Stimulated activated naive CD8-positive, alpha-beta T cell treated with anti-CD3 and anti-CD28 coated beads, Interleukin-15, Interleukin-2, amounts not matched to agents 100 U/mL and 50 U/mL, for 24 hours (primary cell): ENCODE measurements at regions not wholly inside any gene's neighbourhood (a gene's known extent, or its start where the extent isn't known, plus 50 kb on each side); places are given as distances from the start of the nearest gene placed in this dataset.

ENCODE experiments used
- ATAC-seq: fragments of 150-1000 bp; cut with Tn5 transposase; one replicate; pipeline ENCODE4 v1.10.0; 2021
- DNase-seq: peaks from one replicate; pipeline ENCODE4 v3.0.0; 2021

GRCh38 chr10:43955002-43955596, 306.4 kb upstream of the ZNF32 start:
- ATAC-seq = no peak
- DNase-seq = no peak

GRCh38 chr10:43953672-43954071, 305.0 kb upstream of the ZNF32 start:
- no peak for DNase-seq
- no peak for ATAC-seq

DNA sequence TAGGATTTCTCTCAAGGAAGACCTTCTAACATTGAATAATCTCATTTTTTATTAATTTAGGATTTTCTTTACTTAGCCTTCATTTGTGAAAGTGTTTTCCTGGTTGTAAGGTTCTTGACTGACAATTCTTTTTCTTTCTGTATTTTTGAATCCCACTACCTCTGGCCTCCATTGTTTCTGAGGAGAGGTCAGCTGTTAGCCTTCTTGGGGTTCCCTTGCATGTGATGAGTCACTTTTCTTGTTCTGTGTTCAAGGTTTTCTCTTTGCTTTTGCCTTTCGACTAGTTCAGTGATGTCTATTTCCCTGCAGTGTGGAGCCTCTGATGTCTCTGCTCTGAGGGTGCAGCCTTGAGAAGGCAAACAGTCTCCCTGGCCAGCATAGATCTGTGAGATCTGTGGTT, 304.1 kb upstream of the ZNF32 start:
- DNase-seq = no peak
- ATAC-seq = no peak

GRCh38 chr10:43949351-43949750, 300.7 kb upstream of the ZNF32 start:
- DNase-seq = no peak
- no peak for ATAC-seq

DNA sequence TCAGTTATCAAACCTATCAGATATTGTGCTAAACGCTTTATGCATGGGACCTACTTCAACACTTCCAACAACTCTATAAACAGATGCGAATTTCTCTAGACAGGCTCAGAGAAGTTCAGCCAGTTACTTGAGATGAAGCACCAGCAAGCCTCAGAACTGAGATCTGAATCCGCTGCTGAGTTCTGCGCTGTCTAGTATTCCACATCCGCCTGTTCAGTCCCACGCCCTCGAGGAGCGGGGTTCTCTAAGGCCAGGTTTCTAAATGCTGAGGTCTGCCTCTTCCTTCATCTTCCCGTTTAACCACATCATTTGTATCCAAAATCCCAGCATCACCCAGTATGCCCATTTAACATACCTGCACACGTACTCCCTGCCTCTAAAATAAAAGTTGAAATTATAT, 297.8 kb upstream of the ZNF32 start:
- ATAC-seq (no peak), DNase-seq (no peak)

DNA sequence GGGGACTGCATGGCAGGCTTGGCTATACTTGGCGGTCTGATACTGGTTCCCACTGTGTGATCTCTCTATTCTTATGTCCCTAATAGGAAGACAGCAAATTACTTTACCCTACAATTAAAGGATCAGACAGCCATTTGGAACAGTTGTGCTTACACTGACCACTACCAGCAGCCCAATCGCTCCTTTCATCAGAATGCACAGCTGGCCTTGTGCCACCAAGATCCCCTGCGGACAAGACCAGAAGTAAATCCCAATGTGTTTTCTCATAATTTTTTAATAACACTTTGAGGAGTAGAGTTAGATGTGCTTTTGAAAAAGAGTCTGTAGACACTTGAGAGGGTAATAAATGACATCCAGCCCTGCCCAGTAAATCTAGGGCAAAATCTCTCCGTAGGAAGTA, 297.2 kb upstream of the ZNF32 start:
- DNase-seq = no peak
- ATAC-seq = no peak

DNA sequence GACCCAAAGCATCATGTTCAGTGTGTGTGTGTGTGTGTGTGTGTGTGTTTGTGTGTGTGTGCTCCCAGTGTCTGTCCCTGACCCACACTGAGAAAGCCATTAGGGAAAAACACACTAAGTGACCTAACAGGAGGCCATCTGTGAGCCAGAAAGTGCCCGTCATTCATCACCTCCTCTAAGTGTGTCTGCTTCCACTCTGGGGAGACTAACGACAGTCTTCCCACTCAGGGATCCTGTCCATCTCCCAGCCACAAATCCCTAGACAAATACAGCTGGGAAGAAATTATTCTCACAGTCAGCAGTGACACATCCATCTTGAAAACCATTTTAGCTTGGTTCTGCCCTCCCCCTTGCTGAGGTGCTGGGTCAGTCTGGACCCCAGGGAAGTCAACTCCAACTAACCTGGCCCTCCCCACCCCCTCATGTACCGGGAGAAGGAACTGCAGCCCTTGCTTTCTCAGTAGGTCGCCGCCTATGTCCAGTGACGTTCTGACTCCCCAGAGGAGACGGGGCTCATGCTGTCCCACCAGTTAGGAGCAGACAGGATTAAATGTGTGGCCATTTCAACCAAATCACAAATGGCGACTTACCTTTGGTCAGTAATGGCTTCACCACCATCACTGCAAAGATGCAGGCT, 296.5 kb upstream of the ZNF32 start:
- no peak for ATAC-seq
- no peak for DNase-seq

GRCh38 chr10:43944381-43945093, 295.9 kb upstream of the ZNF32 start:
- no peak for DNase-seq
- no peak for ATAC-seq

DNA sequence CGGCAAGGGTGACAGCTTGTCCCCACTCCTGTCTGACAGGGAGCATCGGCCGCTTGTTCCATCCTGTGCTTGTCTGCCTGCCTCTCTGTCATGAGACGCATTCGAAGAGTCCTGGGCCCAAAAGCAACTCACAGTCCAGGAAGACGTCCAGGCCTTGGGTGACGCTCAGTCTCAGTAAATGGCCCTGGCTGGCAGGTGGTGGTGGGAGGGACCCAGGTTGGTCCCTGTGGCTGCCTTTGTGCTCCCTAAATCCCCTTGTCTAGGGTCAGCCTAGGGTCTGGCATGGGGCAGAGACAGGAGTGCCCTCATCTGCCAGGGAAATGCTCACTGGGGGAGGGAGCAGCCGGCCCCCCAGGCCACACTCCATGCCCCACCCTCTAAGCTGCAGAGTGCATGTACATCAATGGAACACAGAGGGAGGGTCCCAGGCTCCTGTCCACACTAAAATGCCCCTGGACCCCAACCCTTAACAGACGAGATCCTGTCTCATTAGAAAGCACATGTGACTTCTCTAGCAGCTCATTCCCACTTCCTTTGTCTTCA, 295.2 kb upstream of the ZNF32 start:
- peak; percentile 19 for ATAC-seq
- no peak for DNase-seq

DNA sequence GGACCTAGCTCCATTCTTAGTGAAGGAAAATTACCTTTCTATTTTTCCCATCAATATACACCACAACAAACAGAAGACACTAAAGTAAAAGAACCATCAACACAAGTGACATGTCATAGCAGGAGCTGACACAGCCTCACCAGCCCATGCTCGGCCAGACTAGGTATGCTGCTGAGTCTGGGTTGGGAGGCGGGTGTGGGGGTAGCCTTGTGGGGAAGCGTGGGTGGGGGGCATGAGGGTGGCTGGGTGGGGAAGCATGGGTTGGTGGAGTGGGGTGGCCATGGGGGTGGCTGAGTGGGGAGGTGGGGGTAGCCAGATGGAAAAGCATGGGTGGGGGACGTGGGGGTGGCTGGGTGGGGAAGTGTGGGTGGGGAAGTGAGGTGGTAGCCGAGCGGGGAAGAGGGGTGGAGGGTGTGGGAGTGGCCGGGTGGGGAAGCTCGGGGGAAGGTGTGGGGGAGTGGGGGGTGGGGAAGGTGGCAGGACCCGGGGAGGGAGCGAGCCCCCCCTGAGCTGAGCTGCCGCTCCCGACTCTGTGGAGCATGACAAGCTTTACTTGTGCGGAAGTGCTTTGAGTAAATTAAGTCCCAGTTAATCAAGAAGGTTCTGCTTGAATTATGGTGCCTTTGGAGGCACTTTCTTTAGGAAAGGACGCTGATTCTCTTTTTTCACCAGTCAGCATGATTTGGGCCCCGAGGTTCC, 294.6 kb upstream of the ZNF32 start:
- no peak for DNase-seq
- no peak for ATAC-seq

GRCh38 chr10:43942096-43942850, 293.6 kb upstream of the ZNF32 start:
- no peak for DNase-seq
- no peak for ATAC-seq

DNA sequence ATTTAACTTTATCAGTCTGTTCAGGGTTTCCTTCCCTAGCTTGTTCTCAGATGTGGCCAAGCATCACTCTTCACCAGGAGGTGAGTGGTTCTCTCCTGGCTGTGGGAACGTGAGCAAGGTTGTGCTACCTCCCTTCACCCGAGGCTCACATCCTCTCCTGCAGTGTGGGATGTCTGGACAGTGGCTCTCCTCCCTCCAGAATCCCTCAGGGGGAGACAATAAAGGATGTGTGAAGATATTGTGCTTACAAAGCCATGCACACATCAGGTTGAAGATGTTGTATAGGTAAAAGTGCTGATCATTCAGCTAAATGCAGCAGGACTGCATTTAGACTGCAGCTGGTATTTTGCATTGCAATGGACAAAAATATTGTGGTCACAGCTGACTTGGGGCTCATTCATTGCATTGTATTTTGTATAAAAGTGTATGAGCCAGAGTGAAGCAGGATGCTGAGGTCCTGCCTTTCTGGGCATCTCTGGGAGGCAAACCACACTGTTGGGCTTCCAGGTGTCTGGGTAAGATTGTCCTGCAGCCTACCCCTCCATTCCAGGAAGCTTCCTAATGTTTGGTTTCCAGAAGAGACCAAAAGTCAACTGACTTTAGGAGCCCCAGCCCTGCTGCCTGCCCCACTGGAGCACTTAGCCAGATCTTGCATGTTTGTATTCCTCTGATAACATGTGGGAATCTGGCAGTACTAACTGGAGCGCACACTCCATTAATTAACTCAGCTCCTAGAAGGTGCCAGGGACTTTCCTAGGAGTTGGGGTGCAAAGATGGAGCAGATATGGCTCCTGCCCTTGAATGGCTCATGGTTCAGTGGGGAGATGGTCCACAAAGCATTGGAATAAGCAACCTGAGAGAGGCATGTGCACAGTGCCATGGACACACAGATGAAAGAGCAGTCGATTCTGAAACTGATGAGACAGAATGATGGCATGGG, 292.5 kb upstream of the ZNF32 start:
- ATAC-seq (no peak), DNase-seq (no peak)

GRCh38 chr10:43939939-43940820, 291.5 kb upstream of the ZNF32 start:
- DNase-seq = no peak
- ATAC-seq = no peak

DNA sequence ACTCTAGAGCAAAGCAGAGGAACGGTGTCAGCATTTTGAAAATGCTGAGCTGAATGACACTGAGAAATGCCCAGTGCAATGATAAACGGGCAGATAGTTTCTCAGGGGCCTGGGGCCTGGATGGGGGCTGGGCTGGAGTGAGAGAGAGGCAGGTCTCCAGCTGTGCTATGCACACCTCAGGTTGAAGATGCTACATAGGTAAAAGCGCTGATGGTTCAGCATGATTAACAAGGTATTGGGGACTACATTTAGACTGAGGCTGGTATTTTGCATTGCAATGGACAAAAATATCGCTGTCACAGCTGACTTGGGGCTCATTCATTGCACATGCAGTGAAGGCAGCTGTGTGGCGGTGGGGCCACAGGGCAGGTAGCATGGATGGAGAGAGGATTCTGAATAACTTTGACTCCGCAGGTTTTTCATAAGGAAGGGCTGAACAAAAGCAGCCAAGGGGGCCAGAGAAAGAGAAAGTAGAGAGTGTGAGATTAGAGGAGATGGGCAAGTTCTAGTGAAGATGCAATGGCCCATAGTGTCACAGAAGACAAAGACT, 290.8 kb upstream of the ZNF32 start:
- ATAC-seq = no peak

DNA sequence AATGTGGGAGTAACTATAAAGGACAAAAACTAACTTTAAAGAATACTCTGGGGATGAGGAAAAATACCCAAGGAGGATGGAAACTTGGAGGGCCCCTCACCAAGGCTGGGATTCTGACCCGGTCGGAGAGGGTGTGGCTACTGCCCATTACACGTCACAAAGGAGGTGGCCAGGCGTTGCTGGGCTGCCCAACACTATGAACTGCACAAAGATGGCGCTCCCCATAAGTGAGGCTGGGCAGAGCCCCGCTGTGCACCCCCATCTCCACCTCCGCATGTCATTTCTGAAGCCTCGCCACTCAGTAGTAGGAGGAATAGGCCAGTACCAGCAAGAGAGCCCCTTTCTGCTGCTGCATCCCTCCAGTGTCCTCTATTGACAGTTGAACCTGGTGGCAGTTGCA, 290.1 kb upstream of the ZNF32 start:
- ATAC-seq (no peak), DNase-seq (no peak)

More for the DNA sequence above, 290.8 kb upstream of the ZNF32 start:
- DNase-seq = no peak

DNA sequence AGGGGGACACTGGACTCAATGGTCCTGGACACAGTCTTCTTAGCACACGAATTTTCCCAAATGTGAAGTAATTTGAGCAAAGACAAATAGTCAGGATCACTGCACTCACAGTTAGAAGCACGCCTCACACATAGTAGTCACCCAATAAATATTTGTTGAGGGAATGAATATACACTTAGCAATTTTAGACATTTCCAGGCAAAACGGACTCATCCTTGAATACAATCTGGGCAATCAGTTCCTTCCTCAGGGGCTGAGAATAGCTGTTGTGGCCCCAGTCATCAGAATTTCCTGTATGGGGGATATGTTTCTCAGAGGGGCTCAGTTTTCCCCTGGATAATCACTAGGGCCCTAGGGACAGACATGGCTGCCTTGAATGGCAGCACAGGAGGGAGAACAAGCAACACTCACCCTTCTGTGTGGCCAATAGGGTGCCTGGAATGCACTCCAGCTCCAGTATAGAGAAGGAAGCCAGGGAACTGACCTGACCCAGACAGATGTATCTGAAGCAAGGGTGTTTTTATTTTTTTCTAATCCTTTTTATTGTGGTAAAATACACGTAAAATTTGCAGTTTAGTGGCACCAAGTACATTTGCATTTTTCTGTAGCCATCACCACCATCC, 282.7 kb upstream of the ZNF32 start:
- DNase-seq (no peak), ATAC-seq (no peak)

DNA sequence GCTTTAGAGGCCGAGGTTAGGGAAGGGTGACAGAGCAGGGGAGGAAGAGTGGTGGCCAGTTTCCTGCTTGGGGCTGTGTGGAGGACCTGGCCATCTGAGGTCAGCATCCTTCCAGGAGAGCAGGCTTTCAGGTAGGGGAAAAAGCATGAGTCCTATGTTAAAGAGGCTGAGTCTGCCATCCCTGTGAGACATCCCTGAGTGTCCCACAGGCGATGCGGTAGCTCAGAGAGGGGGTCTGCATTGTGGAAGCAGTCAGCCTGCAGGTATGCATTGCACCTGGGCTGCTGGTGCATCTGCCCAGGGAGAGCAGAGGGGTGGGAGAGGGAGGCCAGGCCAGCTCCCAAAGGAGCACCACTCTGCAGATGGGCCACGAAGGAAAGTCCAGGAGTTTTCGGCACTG, 282.1 kb upstream of the ZNF32 start:
- DNase-seq = no peak
- ATAC-seq = no peak

DNA sequence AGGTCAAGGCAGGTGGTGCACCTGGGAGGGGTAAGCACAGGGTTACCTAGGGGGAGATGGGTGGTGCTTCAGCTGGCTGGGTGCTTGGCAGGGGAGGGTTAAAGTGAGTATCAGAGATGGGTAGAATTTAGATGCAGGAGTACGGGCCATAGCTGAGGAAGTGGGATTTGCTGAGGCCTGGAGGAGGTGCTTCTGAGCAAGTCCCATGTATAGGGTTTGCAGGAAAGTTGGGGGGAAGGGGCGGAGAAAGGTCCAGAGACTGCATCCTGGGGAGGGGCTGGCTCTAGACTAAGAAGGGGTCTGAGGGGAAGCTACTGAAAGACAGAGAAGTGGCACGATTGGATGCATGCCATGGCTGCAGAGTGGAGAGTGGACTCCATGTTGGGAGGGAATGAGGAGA, 281.6 kb upstream of the ZNF32 start:
- ATAC-seq (no peak), DNase-seq (no peak)

GRCh38 chr10:43929122-43929521, 280.4 kb upstream of the ZNF32 start:
- DNase-seq (no peak), ATAC-seq (no peak)
